Erythroblast (primary cell): ENCODE measurements at regions not wholly inside any gene's neighbourhood (a gene's known extent, or its start where the extent isn't known, plus 50 kb on each side); places are given as distances from the start of the nearest gene placed in this dataset.

Source experiments
- GATA1 ChIP-seq: IDR thresholded peaks from 2 replicates; pipeline ENCODE4 v1.6.1; 2011; ENCODE audit warnings: low read depth, mild to moderate bottlenecking, control low read depth, low read length, moderate library complexity
- POLR2A ChIP-seq: IDR thresholded peaks from 2 replicates; pipeline ENCODE4 v1.6.1; 2011; ENCODE audit warnings: mild to moderate bottlenecking, low read length

DNA sequence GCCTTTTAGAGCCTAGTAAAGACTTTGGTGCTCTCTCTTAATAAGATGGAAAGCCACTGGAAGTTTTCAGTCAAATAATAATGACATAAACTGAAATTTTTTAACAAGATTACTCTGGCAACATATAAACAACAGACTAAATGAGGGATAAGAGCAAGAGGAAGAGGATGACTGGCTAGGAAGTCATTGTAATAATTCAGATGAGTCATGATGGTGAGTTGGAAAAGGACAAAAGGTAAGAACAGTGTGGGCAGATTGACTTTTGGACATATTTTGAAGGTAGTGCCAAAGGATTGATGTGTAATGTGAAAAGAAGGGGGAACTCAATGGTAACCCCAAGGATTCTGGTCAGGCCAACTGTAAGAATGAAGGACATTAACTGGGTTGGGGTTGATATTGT is 310.3 kb downstream of the NOL4 start:
- TF ChIP-seq POLR2A (no peak), GATA1 (no peak)
